GM23338 (cell line): ENCODE measurements at regions not wholly inside any gene's neighbourhood (a gene's known extent, or its start where the extent isn't known, plus 50 kb on each side); places are given as distances from the start of the nearest gene placed in this dataset.

ENCODE experiments used
- ATAC-seq: fragments of 200-7000 bp; cut with Tn5 transposase; 3 replicates; pipeline ENCODE4 v1.9.1; 2020
- DNase-seq: peaks from one replicate; pipeline ENCODE4 v3.0.0-alpha.2; 2015; ENCODE audit warnings: low spot score
- H2AFZ ChIP-seq: fragments of 200-600 bp; sonication (generic); 2 replicates; pipeline ENCODE4 v1.8.0; 2016; ENCODE audit warnings: antibody characterized with exemption, mild to moderate bottlenecking, moderate library complexity
- H3F3A ChIP-seq: fragments of 200-600 bp; sonication (generic); replicated peaks from 2 replicates; pipeline ENCODE4 v1.8.0; 2017; ENCODE audit warnings: antibody characterized with exemption, mixed run types, low read depth
- H3K27ac ChIP-seq: fragments of 200-600 bp; sonication (generic); 2 replicates; pipeline ENCODE4 v1.6.1; 2016; ENCODE audit warnings: low read depth
- H3K27me3 ChIP-seq: fragments of 200-600 bp; sonication (generic); 2 replicates; pipeline ENCODE4 v1.8.0; 2016; ENCODE audit warnings: mild to moderate bottlenecking, mixed run types, moderate library complexity; ENCODE audit not compliant: insufficient read depth
- H3K36me3 ChIP-seq: fragments of 200-600 bp; sonication (generic); 2 replicates; pipeline ENCODE4 v1.8.0; 2016; ENCODE audit warnings: mild to moderate bottlenecking; ENCODE audit not compliant: insufficient read depth
- H3K4me1 ChIP-seq: fragments of 200-600 bp; sonication (generic); 2 replicates; pipeline ENCODE4 v1.8.0; 2016; ENCODE audit warnings: mild to moderate bottlenecking, moderate library complexity; ENCODE audit not compliant: insufficient read depth
- H3K4me2 ChIP-seq: fragments of 200-600 bp; sonication (generic); 2 replicates; pipeline ENCODE4 v1.7.1; 2017; ENCODE audit warnings: mixed run types
- H3K4me3 ChIP-seq: fragments of 200-600 bp; sonication (generic); 2 replicates; pipeline ENCODE4 v1.6.1; 2016; ENCODE audit warnings: mixed run types
- H3K79me2 ChIP-seq: fragments of 200-600 bp; sonication (generic); replicated peaks from 2 replicates; pipeline ENCODE4 v1.8.0; 2017; ENCODE audit warnings: mild to moderate bottlenecking; ENCODE audit not compliant: insufficient read depth
- H3K9me2 ChIP-seq: fragments of 200-600 bp; sonication (generic); 2 replicates; pipeline ENCODE4 v1.8.0; 2017; ENCODE audit not compliant: insufficient read depth
- H4K20me1 ChIP-seq: fragments of 200-600 bp; sonication (generic); replicated peaks from 2 replicates; pipeline ENCODE4 v1.8.0; 2017; ENCODE audit warnings: mild to moderate bottlenecking; ENCODE audit not compliant: insufficient read depth
- H3K27ac Mint-ChIP-seq: 2 replicates; pipeline ENCODE4 v1.8.0; 2020; ENCODE audit warnings: inconsistent platforms, mild to moderate bottlenecking, moderate library complexity, mixed read lengths
- H3K27me3 Mint-ChIP-seq: 3 replicates; pipeline ENCODE4 v1.8.0; 2022; ENCODE audit warnings: low read depth, mild to moderate bottlenecking, moderate library complexity, mixed read lengths, inconsistent platforms; ENCODE audit not compliant: insufficient read depth, poor library complexity
- H3K36me3 Mint-ChIP-seq: 3 replicates; pipeline ENCODE4 v1.8.0; 2021; ENCODE audit warnings: low read depth, mild to moderate bottlenecking, inconsistent platforms, moderate library complexity, mixed read lengths
- H3K4me1 Mint-ChIP-seq: 3 replicates; pipeline ENCODE4 v1.8.0; 2020; ENCODE audit warnings: mild to moderate bottlenecking, inconsistent platforms, mixed read lengths
- H3K4me3 Mint-ChIP-seq: 3 replicates; pipeline ENCODE4 v1.8.0; 2021; ENCODE audit warnings: moderate library complexity, mild to moderate bottlenecking, inconsistent platforms, mixed read lengths
- H3K9me3 Mint-ChIP-seq: 3 replicates; pipeline ENCODE4 v1.8.0; 2020; ENCODE audit warnings: moderate library complexity, mild to moderate bottlenecking, inconsistent platforms, mixed read lengths
- CREB1 ChIP-seq: fragments of 250-450 bp; sonication (Bioruptor Pico); IDR thresholded peaks from 2 replicates; pipeline ENCODE4 v1.5.0; 2020; ENCODE audit warnings: low read depth, mild to moderate bottlenecking, moderate library complexity
- CTCF ChIP-seq, 2 experiments: fragments of 200-600 bp in 1 of 2; sonication (generic) in 1 of 2; conservative IDR thresholded peaks; 2 replicates each; pipeline versions ENCODE4 v1.5.1 to v1.6.1; 2016 to 2017; ENCODE audit warnings: antibody characterized with exemption in 2 of 2, low read depth in 2 of 2, mild to moderate bottlenecking in 2 of 2, moderate library complexity in 1 of 2
- JUNB ChIP-seq: IDR thresholded peaks from one replicate; pipeline ENCODE4 v1.6.1; 2016; ENCODE audit warnings: antibody characterized with exemption; ENCODE audit not compliant: unreplicated experiment
- NANOG ChIP-seq: IDR thresholded peaks from 2 replicates; pipeline ENCODE4 v1.6.1; 2016; ENCODE audit warnings: antibody characterized with exemption, borderline replicate concordance
- ZNF114 ChIP-seq: fragments of 250-450 bp; sonication (Bioruptor Pico); IDR thresholded peaks from 2 replicates; pipeline ENCODE4 v1.5.0; 2020; ENCODE audit warnings: mild to moderate bottlenecking, moderate library complexity
- ZNF331 ChIP-seq: fragments of 250-450 bp; sonication (Bioruptor Pico); IDR thresholded peaks from 2 replicates; pipeline ENCODE4 v1.5.0; 2020; ENCODE audit warnings: low read depth, mild to moderate bottlenecking, moderate library complexity
- TF ChIP-seq, protein P1 (sequence below): fragments of 250-450 bp; sonication (Bioruptor Pico); IDR thresholded peaks from 2 replicates; pipeline ENCODE4 v1.5.0; 2020; ENCODE audit warnings: mild to moderate bottlenecking, moderate library complexity

- TF ChIP-seq, protein P1, sequence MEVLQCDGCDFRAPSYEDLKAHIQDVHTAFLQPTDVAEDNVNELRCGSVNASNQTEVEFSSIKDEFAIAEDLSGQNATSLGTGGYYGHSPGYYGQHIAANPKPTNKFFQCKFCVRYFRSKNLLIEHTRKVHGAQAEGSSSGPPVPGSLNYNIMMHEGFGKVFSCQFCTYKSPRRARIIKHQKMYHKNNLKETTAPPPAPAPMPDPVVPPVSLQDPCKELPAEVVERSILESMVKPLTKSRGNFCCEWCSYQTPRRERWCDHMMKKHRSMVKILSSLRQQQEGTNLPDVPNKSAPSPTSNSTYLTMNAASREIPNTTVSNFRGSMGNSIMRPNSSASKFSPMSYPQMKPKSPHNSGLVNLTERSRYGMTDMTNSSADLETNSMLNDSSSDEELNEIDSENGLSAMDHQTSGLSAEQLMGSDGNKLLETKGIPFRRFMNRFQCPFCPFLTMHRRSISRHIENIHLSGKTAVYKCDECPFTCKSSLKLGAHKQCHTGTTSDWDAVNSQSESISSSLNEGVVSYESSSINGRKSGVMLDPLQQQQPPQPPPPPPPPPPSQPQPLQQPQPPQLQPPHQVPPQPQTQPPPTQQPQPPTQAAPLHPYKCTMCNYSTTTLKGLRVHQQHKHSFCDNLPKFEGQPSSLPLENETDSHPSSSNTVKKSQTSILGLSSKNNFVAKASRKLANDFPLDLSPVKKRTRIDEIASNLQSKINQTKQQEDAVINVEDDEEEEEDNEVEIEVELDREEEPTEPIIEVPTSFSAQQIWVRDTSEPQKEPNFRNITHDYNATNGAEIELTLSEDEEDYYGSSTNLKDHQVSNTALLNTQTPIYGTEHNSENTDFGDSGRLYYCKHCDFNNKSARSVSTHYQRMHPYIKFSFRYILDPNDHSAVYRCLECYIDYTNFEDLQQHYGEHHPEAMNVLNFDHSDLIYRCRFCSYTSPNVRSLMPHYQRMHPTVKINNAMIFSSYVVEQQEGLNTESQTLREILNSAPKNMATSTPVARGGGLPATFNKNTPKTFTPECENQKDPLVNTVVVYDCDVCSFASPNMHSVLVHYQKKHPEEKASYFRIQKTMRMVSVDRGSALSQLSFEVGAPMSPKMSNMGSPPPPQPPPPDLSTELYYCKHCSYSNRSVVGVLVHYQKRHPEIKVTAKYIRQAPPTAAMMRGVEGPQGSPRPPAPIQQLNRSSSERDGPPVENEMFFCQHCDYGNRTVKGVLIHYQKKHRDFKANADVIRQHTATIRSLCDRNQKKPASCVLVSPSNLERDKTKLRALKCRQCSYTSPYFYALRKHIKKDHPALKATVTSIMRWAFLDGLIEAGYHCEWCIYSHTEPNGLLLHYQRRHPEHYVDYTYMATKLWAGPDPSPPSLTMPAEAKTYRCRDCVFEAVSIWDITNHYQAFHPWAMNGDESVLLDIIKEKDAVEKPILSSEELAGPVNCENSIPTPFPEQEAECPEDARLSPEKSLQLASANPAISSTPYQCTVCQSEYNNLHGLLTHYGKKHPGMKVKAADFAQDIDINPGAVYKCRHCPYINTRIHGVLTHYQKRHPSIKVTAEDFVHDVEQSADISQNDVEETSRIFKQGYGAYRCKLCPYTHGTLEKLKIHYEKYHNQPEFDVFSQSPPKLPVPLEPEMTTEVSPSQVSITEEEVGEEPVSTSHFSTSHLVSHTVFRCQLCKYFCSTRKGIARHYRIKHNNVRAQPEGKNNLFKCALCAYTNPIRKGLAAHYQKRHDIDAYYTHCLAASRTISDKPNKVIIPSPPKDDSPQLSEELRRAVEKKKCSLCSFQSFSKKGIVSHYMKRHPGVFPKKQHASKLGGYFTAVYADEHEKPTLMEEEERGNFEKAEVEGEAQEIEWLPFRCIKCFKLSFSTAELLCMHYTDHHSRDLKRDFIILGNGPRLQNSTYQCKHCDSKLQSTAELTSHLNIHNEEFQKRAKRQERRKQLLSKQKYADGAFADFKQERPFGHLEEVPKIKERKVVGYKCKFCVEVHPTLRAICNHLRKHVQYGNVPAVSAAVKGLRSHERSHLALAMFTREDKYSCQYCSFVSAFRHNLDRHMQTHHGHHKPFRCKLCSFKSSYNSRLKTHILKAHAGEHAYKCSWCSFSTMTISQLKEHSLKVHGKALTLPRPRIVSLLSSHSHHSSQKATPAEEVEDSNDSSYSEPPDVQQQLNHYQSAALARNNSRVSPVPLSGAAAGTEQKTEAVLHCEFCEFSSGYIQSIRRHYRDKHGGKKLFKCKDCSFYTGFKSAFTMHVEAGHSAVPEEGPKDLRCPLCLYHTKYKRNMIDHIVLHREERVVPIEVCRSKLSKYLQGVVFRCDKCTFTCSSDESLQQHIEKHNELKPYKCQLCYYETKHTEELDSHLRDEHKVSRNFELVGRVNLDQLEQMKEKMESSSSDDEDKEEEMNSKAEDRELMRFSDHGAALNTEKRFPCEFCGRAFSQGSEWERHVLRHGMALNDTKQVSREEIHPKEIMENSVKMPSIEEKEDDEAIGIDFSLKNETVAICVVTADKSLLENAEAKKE (CRISPR knock-in tag), result peak; percentile 4; the same call in 1 of the 2 replicates
- no peak for TF ChIP-seq NANOG
Observed at GRCh38 chr12:105466901-105467598, 136.6 kb downstream of the C12orf75 start (continued).

GRCh38 chr12:105467710-105468366 is 137.3 kb downstream of the C12orf75 start:
- H3K4me1 ChIP-seq, result no peaks in the 10 kb centered on the region; the same call in 1 of the 2 replicates
- Mint-ChIP-seq H3K4me3 (no peak overlapping the region), H3K9me3 (no peaks in the 10 kb centered on the region), H3K27me3 (no peaks in the 10 kb centered on the region), H3K27ac (no peak overlapping the region), H3K36me3 (no peaks in the 10 kb centered on the region), H3K4me1 (peaks cover 11% of the 10 kb centered on the region)
- peak overlapping the region; percentile 32; the same call in 1 of the 2 replicates for H3K4me2 ChIP-seq
- H3K27me3 ChIP-seq, result no peaks in the 10 kb centered on the region
- H3K36me3 ChIP-seq, result no peaks in the 10 kb centered on the region
- no peak overlapping the region for H2AFZ ChIP-seq
- H3K9me2 ChIP-seq, result peaks cover 7% of the 10 kb centered on the region; the same call in 1 of the 2 replicates
- H3F3A ChIP-seq, result no peaks in the 10 kb centered on the region
- ATAC-seq (no peak), DNase-seq (no peak)
- H3K4me3 ChIP-seq, result no peak overlapping the region
- no peak overlapping the region for H3K27ac ChIP-seq
- no peaks in the 10 kb centered on the region for H3K79me2 ChIP-seq
- H4K20me1 ChIP-seq, result no peaks in the 10 kb centered on the region
- no peak for TF ChIP-seq ZNF331 (CRISPR knock-in tag)
- TF ChIP-seq ZNF114, result no peak
- TF ChIP-seq JUNB, result no peak
- no peak for TF ChIP-seq CREB1 (CRISPR knock-in tag)
- no peak for TF ChIP-seq CTCF (conservative IDR thresholded peaks at IDR 0.05; ENCODE audit: low read depth in 2 of 2)
